Adrenal gland (tissue), 5 donors: ENCODE measurements at regions not wholly inside any gene's neighbourhood (a gene's known extent, or its start where the extent isn't known, plus 50 kb on each side); places are given as distances from the start of the nearest gene placed in this dataset.

ENCODE experiments used
- CTCF ChIP-seq, 6 experiments: fragments of 450-650 bp in 4 of 6; fragments of 200-600 bp in 2 of 6; sonication (generic) in 1 of 6; IDR thresholded peaks; 1 replicate in 5 of 6; 2 replicates in 1 of 6; pipeline versions ENCODE4 v1.5.1 to v1.8.0; 2016 to 2021; ENCODE audit warnings: antibody characterized with exemption in 6 of 6, mild to moderate bottlenecking in 2 of 6, moderate library complexity in 1 of 6
- POLR2A ChIP-seq, 2 donors: fragments of 450-650 bp; IDR thresholded peaks; one replicate each; pipeline ENCODE4 v1.6.1; 2017; ENCODE audit warnings: antibody characterized with exemption in 2 of 2, mild to moderate bottlenecking in 2 of 2, moderate library complexity in 1 of 2
- donor health status: DM: no; HTN: no; CAD: no.

DNA sequence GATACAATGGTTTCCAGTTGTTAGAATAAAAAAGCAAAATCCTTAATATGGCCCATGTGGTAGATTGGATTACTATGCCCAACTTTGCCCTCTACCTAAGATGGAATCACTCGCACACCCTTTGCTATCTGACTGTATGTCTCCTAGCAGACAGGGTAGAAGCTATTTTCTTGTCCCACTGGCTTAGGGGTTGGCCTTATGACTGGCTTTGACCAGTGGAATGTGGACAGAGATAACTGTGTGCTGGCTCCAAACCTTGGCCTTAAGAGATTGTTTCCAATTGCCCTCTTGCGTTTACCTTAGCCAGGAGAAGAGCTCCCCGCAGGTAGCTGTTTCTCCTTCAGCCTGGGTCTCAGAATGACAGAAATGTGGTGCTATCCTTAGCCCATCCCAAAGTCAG lies 355.9 kb downstream of the BCOR start:
- TF ChIP-seq POLR2A (IDR thresholded peaks at IDR 0.05) (no peak), CTCF (IDR thresholded peaks at IDR 0.05) (no peak)
